IMR-90 (cell line): ENCODE measurements at regions not wholly inside any gene's neighbourhood (a gene's known extent, or its start where the extent isn't known, plus 50 kb on each side); places are given as distances from the start of the nearest gene placed in this dataset.

Experiments used
- ATAC-seq: fragments of 200-7000 bp; cut with Tn5 transposase; 2 replicates; pipeline ENCODE4 v1.9.1; 2020; ENCODE audit warnings: low read depth, mild to moderate bottlenecking, moderate library complexity
- BruUV-seq: library from RNA; stranded (reverse); fragments of 400-500 nt; replicated peaks from 2 replicates; lab custom pipeline; 2021; lab: Mats Ljungman, UMichigan
- CTCF ChIA-PET: fragments of 300-600 bp; formaldehyde crosslinking; extraction: SDS; loops from one replicate; lab custom pipeline; 2021; ENCODE audit warnings: antibody characterized with exemption; lab: Yijun Ruan, JAX
- POLR2A ChIA-PET: fragments of 300-600 bp; sonication (Branson Sonifier 250); formaldehyde crosslinking; loops from one replicate; lab custom pipeline; 2022; ENCODE audit warnings: antibody characterized with exemption; ENCODE audit not compliant: unreplicated experiment; lab: Charles Lee
- DNase-seq: peaks from one replicate; pipeline ENCODE4 v3.0.0; 2013
- H2AFZ ChIP-seq: replicated peaks from 2 replicates; pipeline ENCODE3; 2013; ENCODE audit warnings: low read length, mild to moderate bottlenecking; ENCODE audit not compliant: poor library complexity
- H2AK5ac ChIP-seq: 2 replicates; pipeline ENCODE4 v1.6.1; 2013; ENCODE audit warnings: low read depth, low read length, inconsistent platforms
- H2AK9ac ChIP-seq: replicated peaks from 2 replicates; pipeline ENCODE3; 2013; ENCODE audit warnings: mild to moderate bottlenecking, low read depth, low read length, moderate library complexity; ENCODE audit not compliant: poor library complexity
- H2BK120ac ChIP-seq: 2 replicates; pipeline ENCODE4 v1.6.1; 2013; ENCODE audit warnings: low read depth, low read length, inconsistent platforms
- H2BK15ac ChIP-seq: 3 replicates; pipeline ENCODE4 v1.6.1; 2013; ENCODE audit warnings: low read depth, low read length, inconsistent platforms
- H2BK20ac ChIP-seq: 2 replicates; pipeline ENCODE4 v1.6.1; 2013; ENCODE audit warnings: low read depth, mild to moderate bottlenecking, inconsistent platforms, low read length, moderate library complexity
- H2BK5ac ChIP-seq: 2 replicates; pipeline ENCODE4 v1.6.1; 2013; ENCODE audit warnings: mild to moderate bottlenecking, low read depth, low read length, inconsistent platforms; ENCODE audit not compliant: poor library complexity, severe bottlenecking
- H3K14ac ChIP-seq: replicated peaks from 2 replicates; pipeline ENCODE4 v1.6.1; 2013; ENCODE audit warnings: low read depth, low read length, inconsistent platforms
- H3K18ac ChIP-seq: 2 replicates; pipeline ENCODE4 v1.6.1; 2013; ENCODE audit warnings: low read depth, low read length, control low read depth
- H3K23ac ChIP-seq: 2 replicates; pipeline ENCODE4 v1.6.1; 2013; ENCODE audit warnings: low read depth, low read length, inconsistent platforms
- H3K27ac ChIP-seq: 2 replicates; pipeline ENCODE4 v1.5.1; 2013; ENCODE audit warnings: mild to moderate bottlenecking, control low read depth, low read length; ENCODE audit not compliant: insufficient read depth
- H3K27me3 ChIP-seq: 2 replicates; pipeline ENCODE4 v1.6.1; 2013; ENCODE audit warnings: low read length; ENCODE audit not compliant: control insufficient read depth, insufficient read depth
- H3K36me3 ChIP-seq: 2 replicates; pipeline ENCODE4 v1.6.1; 2013; ENCODE audit warnings: low read length, mixed read lengths; ENCODE audit not compliant: control insufficient read depth, insufficient read depth
- H3K4ac ChIP-seq: 2 replicates; pipeline ENCODE4 v1.6.1; 2013; ENCODE audit warnings: low read depth, low read length, inconsistent platforms
- H3K4me1 ChIP-seq: 2 replicates; pipeline ENCODE4 v1.6.1; 2013; ENCODE audit warnings: low read length, mixed read lengths; ENCODE audit not compliant: control insufficient read depth, insufficient read depth
- H3K4me2 ChIP-seq: 2 replicates; pipeline ENCODE4 v1.6.1; 2013; ENCODE audit warnings: low read depth, mild to moderate bottlenecking, control low read depth, low read length, moderate library complexity
- H3K4me3 ChIP-seq: 2 replicates; pipeline ENCODE4 v1.5.1; 2013; ENCODE audit warnings: low read depth, mild to moderate bottlenecking, control low read depth, low read length, moderate library complexity; ENCODE audit not compliant: insufficient read depth
- H3K56ac ChIP-seq: 2 replicates; pipeline ENCODE4 v1.6.1; 2013; ENCODE audit warnings: low read length, inconsistent platforms; ENCODE audit not compliant: insufficient read depth; ENCODE audit errors: extremely low read depth
- H3K79me1 ChIP-seq, 2 experiments: 2 replicates each; pipeline ENCODE4 v1.6.1; 2013; ENCODE audit warnings: low read length in 2 of 2, inconsistent platforms in 1 of 2, low read depth in 1 of 2
- H3K9ac ChIP-seq: 2 replicates; pipeline ENCODE4 v1.6.1; 2013; ENCODE audit warnings: low read depth, low read length, control low read depth
- H3K9me1 ChIP-seq: 2 replicates; pipeline ENCODE4 v1.6.1; 2013; ENCODE audit warnings: low read length, inconsistent platforms; ENCODE audit not compliant: insufficient read depth
- H3K9me3 ChIP-seq: 2 replicates; pipeline ENCODE4 v1.6.1; 2013; ENCODE audit warnings: low read length; ENCODE audit not compliant: control insufficient read depth, insufficient read depth
- H4K20me1 ChIP-seq: 2 replicates; pipeline ENCODE4 v1.6.1; 2013; ENCODE audit warnings: low read length, inconsistent platforms; ENCODE audit not compliant: insufficient read depth
- H4K5ac ChIP-seq: 2 replicates; pipeline ENCODE4 v1.6.1; 2013; ENCODE audit warnings: mild to moderate bottlenecking, low read depth, low read length, control low read depth
- H4K8ac ChIP-seq, 2 experiments: 2 replicates each; pipeline ENCODE4 v1.6.1; 2013; ENCODE audit warnings: low read depth in 2 of 2, low read length in 2 of 2, control low read depth in 1 of 2, inconsistent platforms in 1 of 2
- H4K91ac ChIP-seq: 2 replicates; pipeline ENCODE4 v1.6.1; 2013; ENCODE audit warnings: low read depth, low read length, inconsistent platforms; ENCODE audit not compliant: insufficient read depth
- RAD21 ChIP-seq: IDR thresholded peaks from 2 replicates; pipeline ENCODE4 v1.6.1; 2012; ENCODE audit warnings: low read length, improper control_type of control experiment
- WGBS, 2 experiments: methylation state at CpG; one replicate each; pipeline versions ENCODE4 v1.1.5 to v1.1.7; 2013; ENCODE audit warnings: missing lambda C conversion rate in 2 of 2; ENCODE audit not compliant: insufficient read length in 1 of 2; ENCODE audit errors: extremely low coverage in 2 of 2; 5-methylcytosine and 5-hydroxymethylcytosine counted together
- dilution Hi-C: fragments of 300-500 bp; cut with HindIII; formaldehyde crosslinking; loops from one replicate; pipeline ENCODE4 v1.14.3; 2018; ENCODE audit warnings: low sequenced_read_pairs; ENCODE audit not compliant: unreplicated experiment
- in situ Hi-C: fragments of 300-500 bp; cut with MboI; formaldehyde crosslinking; loops from 3 replicates; pipeline ENCODE4 v1.14.3; 2019; ENCODE audit warnings: low sequenced_read_pairs, inconsistent platforms, mixed read lengths
- intact Hi-C: fragments of 100-400 bp; cut with micrococcal nuclease; formaldehyde crosslinking; loops from 2 replicates; pipeline ENCODE4 v1.10.0; 2022

GRCh38 chr9:100679834-100680233 lies 102.0 kb downstream of the CAVIN4 start:
- H3K4me2 ChIP-seq = no peak overlapping the region
- in situ Hi-C loops (no loop called here), intact Hi-C loops (no loop called here), dilution Hi-C loops (no loop called here)
- no peak overlapping the region for H3K56ac ChIP-seq
- DNase-seq (no peak), ATAC-seq (no peak)
- no peak overlapping the region for H2AK9ac ChIP-seq
- H3K9ac ChIP-seq = no peak overlapping the region
- no peak overlapping the region for H2BK120ac ChIP-seq
- no peaks in the 10 kb centered on the region for H3K9me3 ChIP-seq
- no peak overlapping the region for H2BK20ac ChIP-seq
- BruUV-seq = no TSS peak
- H3K18ac ChIP-seq = no peak overlapping the region
- no peak overlapping the region for H2AK5ac ChIP-seq
- no peak overlapping the region for H3K4me3 ChIP-seq
- H3K27ac ChIP-seq = no peak overlapping the region
- no peak overlapping the region for H4K91ac ChIP-seq
- H4K5ac ChIP-seq = no peak overlapping the region
- H3K27me3 ChIP-seq = no peaks in the 10 kb centered on the region
- ChIA-PET CTCF (no interaction called here), POLR2A (no interaction called here)
- H2BK5ac ChIP-seq = no peak overlapping the region
- H4K8ac ChIP-seq = no peak overlapping the region
- H3K4me1 ChIP-seq = no peaks in the 10 kb centered on the region
- no peak overlapping the region for H2BK15ac ChIP-seq
- WGBS, 2 experiments = no CpG with 5 or more reads among the region's 2 CpGs
- H3K79me1 ChIP-seq = no peaks in the 10 kb centered on the region
- H3K14ac ChIP-seq = no peak overlapping the region
- no peaks in the 10 kb centered on the region for H3K9me1 ChIP-seq
- no peak overlapping the region for H2AFZ ChIP-seq
- TF ChIP-seq RAD21 = no peak
- H3K4ac ChIP-seq = no peak overlapping the region
- H3K23ac ChIP-seq = no peak overlapping the region
- H4K20me1 ChIP-seq = no peaks in the 10 kb centered on the region
- no peaks in the 10 kb centered on the region for H3K36me3 ChIP-seq
